NCI-H1105 treated with DMSO at 0.1 percent for 48 hours (cell line): ENCODE measurements at regions not wholly inside any gene's neighbourhood (a gene's known extent, or its start where the extent isn't known, plus 50 kb on each side); places are given as distances from the start of the nearest gene placed in this dataset.
A peak's percentile ranks its signal among the peaks of the same experiment; 100 is the strongest.

Source experiments
- DNase-seq: peaks from one replicate; lab custom pipeline; 2025; lab: John Stamatoyannopoulos, UW

- DNase-seq: no peak
Observed at GRCh38 chr18:22544626-22545025, 126.9 kb upstream of the CTAGE1 start.

DNA sequence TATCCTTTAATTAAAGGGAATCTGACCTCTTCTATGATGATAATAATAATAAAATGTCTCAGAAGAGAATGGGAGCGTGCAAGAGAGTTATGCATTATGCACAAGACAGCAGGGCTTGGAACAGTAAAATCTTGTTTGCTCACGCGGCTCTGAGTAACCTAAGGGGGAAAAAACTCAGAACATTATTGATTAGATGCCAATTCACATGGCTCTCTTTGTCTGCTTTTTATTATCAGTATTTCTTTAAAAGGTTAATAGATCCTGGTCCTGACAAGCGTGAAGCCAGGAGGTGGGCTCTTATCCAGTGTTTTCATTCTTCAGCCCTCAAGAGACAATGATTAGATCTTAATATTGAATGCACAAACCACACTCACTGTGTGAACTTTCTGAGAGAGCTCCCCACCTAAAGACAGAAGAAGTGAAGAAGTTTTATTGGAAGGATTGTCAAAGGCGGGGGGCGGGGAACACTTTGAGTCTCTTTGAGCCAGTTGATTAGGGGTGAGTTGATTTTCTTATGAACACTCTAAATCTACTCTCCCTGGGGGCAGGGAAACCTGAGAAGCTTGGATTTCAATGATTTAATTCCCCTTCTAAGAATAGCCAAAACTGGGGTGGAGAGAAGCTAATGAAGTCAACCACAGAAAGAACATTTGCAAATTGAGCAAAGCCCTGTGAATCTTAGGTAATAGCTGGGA, 127.5 kb upstream of the CTAGE1 start:
- DNase-seq: no peak

- no peak for DNase-seq
Observed at GRCh38 chr18:22546905-22547570, 129.3 kb upstream of the CTAGE1 start.

GRCh38 chr18:22547807-22548561, 130.3 kb upstream of the CTAGE1 start:
- no peak for DNase-seq

DNA sequence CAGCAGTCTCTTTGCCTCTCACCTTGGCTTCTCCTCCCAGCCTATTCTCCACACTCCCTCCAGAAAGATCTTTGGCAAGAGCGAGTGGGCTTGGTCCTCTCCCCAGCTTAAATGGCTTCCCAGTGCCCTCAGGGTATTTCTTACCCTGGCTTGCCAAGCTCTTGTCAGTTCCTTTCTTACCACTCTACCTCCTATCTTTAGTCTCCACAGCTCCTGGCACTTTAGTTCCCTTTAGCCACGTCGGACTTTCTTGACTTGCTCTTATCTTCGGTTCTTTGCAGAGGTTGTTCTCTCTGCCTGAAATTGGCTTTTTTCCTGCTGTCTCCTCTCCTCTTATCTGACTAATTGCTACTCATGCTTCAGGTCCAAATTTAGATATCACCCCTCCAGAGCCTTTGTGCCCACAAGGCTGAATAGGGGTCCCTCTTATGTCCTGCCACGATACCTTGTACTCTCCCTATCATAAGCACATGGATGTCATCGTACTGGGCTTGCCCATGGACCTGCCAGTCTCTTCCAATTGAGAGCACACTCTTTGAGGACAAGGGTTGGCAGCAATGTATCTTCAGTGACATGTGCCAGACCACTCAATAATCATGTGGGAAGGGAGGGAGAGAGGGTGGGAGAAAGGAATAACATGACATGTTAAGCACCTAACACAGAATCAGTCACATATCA, 131.7 kb upstream of the CTAGE1 start:
- DNase-seq: no peak

- DNase-seq: no peak
Observed at GRCh38 chr18:22550366-22550765, 132.7 kb upstream of the CTAGE1 start.

DNA sequence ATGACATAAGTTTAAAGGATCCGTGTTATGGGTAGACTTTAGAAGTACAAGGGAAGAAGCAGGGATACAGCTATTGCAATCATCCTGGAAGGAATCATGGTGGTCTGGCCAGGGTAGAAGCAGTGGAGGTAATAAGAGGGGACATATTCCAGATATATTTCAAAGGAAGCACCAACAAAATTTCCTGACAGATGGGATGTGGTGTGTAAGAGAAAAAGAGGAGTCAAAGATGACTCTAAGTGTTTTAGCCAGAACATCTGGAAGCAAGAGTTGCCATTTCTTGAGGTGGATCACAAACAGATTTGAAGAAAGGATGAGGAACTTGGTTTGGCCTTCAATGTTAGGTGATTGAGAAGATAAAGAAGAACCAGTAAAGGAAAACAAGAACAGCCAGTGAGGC, 133.1 kb upstream of the CTAGE1 start:
- no peak for DNase-seq

- DNase-seq: no peak
Observed at GRCh38 chr18:22551536-22552151, 133.9 kb upstream of the CTAGE1 start.

DNA sequence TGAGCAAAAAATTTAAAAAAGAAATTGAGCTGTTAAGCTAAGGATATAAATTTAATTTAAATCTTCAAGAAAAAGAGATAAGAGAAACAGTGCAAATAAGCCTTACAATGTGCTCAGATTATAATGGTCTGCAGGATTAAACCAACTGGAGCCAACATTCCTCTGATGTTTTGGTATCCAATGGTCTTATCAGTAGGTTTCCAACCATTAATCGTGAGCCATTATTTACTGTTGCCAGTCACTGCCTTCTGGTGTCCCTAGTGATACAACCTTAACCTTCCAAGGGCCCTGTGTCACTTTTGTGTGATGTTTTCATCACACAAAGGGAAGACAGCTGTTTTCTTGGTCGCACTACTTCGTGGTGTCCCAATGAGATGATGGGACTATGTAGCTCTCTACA, 134.5 kb upstream of the CTAGE1 start:
- no peak for DNase-seq

DNA sequence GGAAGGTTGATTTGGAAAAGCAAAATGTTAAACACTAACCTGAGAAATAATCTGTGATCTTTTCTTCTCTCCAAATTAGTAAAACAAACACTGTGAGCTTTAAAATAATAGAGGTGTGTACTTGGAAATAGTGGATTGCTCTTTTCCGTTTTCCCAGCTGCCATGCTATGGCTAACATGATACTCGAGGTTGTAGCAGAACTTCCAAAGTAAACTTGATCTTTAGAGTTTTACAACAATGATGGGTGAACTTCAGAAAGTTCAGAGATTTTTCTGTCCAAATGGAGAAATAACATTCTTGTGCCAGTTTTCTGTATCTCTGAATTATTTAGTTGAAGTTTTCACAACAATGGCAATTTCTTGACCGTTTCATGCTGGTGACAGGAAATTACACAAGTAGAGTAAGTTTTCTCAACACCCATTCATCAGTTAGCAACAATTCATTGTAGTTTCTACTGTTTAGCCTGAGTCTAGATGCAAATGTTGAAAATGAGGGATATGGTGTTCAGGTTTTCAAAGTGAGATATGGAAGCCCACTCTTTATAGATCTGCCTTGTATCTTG, 135.3 kb upstream of the CTAGE1 start:
- no peak for DNase-seq

- DNase-seq: peak; percentile 29
Observed at GRCh38 chr18:22556222-22557167, 138.8 kb upstream of the CTAGE1 start.

DNA sequence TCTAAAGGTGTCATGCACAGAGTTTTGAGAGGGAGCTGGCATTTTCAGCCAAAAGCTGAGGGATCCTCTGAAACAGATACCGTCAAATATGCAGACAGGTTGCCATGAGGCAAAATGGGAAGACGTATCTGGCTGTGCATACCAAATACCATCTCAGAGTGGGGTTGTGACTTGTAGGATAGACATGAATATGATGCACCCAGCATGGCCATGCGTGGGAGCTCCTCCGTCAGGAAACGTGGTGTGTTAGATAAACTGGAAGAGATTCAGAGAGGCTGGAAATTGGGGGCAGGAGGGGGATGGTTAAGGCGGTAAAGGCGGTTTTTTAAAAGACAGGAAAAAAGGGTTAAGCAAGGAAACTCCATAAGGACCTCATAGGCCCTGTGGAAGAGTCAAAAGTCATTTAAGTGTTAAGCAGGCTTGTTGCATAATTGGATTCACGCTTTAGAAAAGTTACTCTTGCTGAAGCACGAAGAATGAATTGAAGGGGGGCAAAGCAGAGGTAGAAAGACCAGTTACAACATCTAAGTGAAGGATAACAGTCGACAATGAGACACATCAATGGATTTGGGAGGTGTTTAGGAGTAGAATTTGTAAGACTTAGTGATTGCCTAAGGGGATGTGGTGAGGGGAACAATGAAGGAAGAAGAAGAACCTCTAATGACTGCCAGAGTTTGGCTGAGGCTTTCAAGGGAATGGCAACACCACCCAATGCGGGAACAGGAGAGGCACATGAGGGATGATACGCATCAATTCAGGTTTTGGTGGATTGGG, 139.6 kb upstream of the CTAGE1 start:
- no peak for DNase-seq

- DNase-seq: no peak
Observed at GRCh38 chr18:22558945-22559385, 141.2 kb upstream of the CTAGE1 start.

GRCh38 chr18:22559414-22560274, 141.9 kb upstream of the CTAGE1 start:
- DNase-seq: peak; percentile 33

DNA sequence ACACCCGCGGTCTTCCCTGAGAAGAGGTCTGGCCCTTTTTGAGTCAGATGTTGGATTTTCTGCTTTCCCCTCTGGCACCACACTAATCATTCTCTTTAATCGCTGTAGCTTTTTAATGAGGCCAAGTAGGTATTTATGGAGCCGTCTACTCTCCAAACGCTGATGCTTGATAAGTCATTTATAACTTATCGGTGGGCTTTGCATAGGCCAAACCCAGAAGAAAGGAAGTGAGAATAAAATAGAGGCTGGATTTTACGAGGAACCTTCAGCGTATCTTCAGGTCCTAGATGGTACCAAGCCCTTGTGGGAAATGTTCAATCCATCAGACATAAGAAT, 142.5 kb upstream of the CTAGE1 start:
- DNase-seq: no peak

DNA sequence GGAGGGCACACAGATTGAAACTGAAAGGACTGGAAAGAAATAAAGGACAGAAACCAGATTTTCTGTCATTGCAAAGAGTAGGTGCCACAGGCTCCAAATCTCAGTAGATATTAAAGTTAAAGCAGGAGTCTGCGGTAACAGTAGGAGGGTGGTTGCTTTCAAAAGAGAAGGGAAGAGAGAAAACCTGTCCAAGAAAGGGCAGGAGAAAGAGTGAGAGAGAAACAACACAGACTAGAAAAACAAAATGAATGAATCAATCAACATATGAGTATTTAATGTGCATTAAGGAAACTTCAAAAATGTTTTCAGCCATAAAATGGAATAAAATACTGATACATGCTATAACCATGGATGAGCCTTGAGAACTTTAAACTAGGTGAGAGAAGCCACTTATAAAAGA, 143.1 kb upstream of the CTAGE1 start:
- no peak for DNase-seq

GRCh38 chr18:22563164-22563583, 145.5 kb upstream of the CTAGE1 start:
- DNase-seq: peak; percentile 74

GRCh38 chr18:22564036-22564435, 146.3 kb upstream of the CTAGE1 start:
- no peak for DNase-seq
